ENCODE measurements at regions not wholly inside any gene's neighbourhood (a gene's known extent, or its start where the extent isn't known, plus 50 kb on each side); places are given as distances from the start of the nearest gene placed in this dataset.

DNA sequence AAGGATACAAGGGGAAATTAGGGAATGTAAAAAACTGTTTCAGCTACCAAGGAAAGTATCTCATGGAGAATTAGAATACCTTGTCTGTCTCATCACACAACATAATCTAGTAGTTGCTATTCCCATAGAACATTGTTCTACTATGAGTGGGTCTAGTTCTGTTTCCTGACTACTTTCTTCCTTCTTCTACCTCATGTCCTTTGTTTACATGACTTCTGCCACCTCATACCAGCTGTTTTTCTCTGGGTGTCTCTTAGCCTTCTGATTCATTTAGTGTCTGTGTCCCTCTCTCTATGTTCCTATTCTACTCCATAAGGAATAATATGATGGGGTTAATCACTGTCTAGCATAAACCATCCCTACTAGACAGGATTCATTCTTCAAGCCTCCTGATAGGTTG is 887.3 kb downstream of the DIAPH3 start:
- TF ChIP-seq CTCF (IDR thresholded peaks at IDR 0.05) (no peak), REST (IDR thresholded peaks at IDR 0.05; ENCODE audit: low read depth, low read length) (no peak), NRF1 (IDR thresholded peaks at IDR 0.05; ENCODE audit: low read depth, low read length) (no peak), FOXM1 (IDR thresholded peaks at IDR 0.05; ENCODE audit: low read depth) (no peak), TCF12 (IDR thresholded peaks at IDR 0.05) (no peak), CHD2 (IDR thresholded peaks at IDR 0.05; ENCODE audit: low read length, partially characterized antibody) (no peak)
- TF ChIP-seq, protein P1, sequence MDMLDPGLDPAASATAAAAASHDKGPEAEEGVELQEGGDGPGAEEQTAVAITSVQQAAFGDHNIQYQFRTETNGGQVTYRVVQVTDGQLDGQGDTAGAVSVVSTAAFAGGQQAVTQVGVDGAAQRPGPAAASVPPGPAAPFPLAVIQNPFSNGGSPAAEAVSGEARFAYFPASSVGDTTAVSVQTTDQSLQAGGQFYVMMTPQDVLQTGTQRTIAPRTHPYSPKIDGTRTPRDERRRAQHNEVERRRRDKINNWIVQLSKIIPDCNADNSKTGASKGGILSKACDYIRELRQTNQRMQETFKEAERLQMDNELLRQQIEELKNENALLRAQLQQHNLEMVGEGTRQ (IDR thresholded peaks at IDR 0.05; ENCODE audit: borderline replicate concordance, low read depth, low read length), result no peak
